ENCODE measurements at regions not wholly inside any gene's neighbourhood (a gene's known extent, or its start where the extent isn't known, plus 50 kb on each side); places are given as distances from the start of the nearest gene placed in this dataset.
"Not testable (repeated sequence)": the region's sequence is repeated elsewhere in the genome, so short reads cannot be mapped to it uniquely, and the experiment has no call there.

DNA sequence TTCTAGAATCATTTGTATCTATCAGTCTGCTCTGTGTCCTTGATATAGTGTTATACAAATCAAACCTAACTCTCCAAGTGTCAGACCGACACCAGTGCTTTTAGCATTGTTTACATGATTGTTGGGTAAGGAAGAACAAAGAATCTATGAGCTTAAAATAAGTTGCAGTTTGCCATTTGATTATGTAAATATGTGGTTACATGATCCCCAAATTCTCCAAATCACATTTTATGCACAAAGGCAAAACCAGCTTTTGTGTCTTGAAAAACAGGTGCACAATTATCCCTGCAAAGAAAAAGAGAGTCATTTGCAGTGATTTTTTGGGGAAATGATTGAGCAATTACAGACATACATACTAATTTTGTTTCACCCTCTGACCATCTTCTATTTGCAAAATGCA, 652.6 kb upstream of the CHAC2 start:
- intact Hi-C loops (cut with DNase I; ENCODE audit: low total_unique reads) = no loop called here

GRCh38 chr2:53114582-53114981, 653.0 kb upstream of the CHAC2 start:
- no peak for DNase-seq
- Histone ChIP-seq H3K4me1 (no peaks in the 10 kb centered on the region), H3K27me3 (no peaks in the 10 kb centered on the region), H3K27ac (no peak overlapping the region), H3K9me3 (no peaks in the 10 kb centered on the region), H3K4me3 (no peak overlapping the region), H3K36me3 (no peaks in the 10 kb centered on the region)
- TF ChIP-seq, protein P1, sequence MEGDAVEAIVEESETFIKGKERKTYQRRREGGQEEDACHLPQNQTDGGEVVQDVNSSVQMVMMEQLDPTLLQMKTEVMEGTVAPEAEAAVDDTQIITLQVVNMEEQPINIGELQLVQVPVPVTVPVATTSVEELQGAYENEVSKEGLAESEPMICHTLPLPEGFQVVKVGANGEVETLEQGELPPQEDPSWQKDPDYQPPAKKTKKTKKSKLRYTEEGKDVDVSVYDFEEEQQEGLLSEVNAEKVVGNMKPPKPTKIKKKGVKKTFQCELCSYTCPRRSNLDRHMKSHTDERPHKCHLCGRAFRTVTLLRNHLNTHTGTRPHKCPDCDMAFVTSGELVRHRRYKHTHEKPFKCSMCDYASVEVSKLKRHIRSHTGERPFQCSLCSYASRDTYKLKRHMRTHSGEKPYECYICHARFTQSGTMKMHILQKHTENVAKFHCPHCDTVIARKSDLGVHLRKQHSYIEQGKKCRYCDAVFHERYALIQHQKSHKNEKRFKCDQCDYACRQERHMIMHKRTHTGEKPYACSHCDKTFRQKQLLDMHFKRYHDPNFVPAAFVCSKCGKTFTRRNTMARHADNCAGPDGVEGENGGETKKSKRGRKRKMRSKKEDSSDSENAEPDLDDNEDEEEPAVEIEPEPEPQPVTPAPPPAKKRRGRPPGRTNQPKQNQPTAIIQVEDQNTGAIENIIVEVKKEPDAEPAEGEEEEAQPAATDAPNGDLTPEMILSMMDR (IDR thresholded peaks at IDR 0.05) = no peak
- intact Hi-C loops (cut with DNase I; ENCODE audit: low total_unique reads) = no loop called here

More for the DNA sequence above, 652.6 kb upstream of the CHAC2 start:
- H3K36me3 ChIP-seq = no peaks in the 10 kb centered on the region
- TF ChIP-seq, protein P1 (IDR thresholded peaks at IDR 0.05) = no peak
- H3K27me3 ChIP-seq = no peaks in the 10 kb centered on the region
- no peaks in the 10 kb centered on the region for H3K4me1 ChIP-seq
- H3K27ac ChIP-seq = no peak overlapping the region
- no peak for DNase-seq
- no peaks in the 10 kb centered on the region for H3K9me3 ChIP-seq
- H3K4me3 ChIP-seq = no peak overlapping the region

GRCh38 chr2:53112408-53112807, 655.2 kb upstream of the CHAC2 start:
- intact Hi-C loops (cut with DNase I; ENCODE audit: low total_unique reads); H3K9me3 ChIP-seq; DNase-seq: not testable (repeated sequence)

GRCh38 chr2:53111406-53111805, 656.2 kb upstream of the CHAC2 start:
- TF ChIP-seq, protein P1 (IDR thresholded peaks at IDR 0.05) = no peak
- Histone ChIP-seq H3K4me3 (no peak overlapping the region), H3K27me3 (no peaks in the 10 kb centered on the region), H3K4me1 (no peaks in the 10 kb centered on the region), H3K36me3 (no peaks in the 10 kb centered on the region), H3K27ac (no peak overlapping the region), H3K9me3 (no peaks in the 10 kb centered on the region)
- intact Hi-C loops (cut with DNase I; ENCODE audit: low total_unique reads) = no loop called here
- DNase-seq = no peak

More at GRCh38 chr2:53112408-53112807, 655.2 kb upstream of the CHAC2 start:
- H3K36me3 ChIP-seq, H3K27ac ChIP-seq, H3K4me1 ChIP-seq, H3K27me3 ChIP-seq, H3K4me3 ChIP-seq: not testable (repeated sequence)

- intact Hi-C loops (cut with DNase I; ENCODE audit: low total_unique reads) = no loop called here
- Histone ChIP-seq H3K27ac (no peak overlapping the region), H3K9me3 (no peaks in the 10 kb centered on the region), H3K36me3 (no peaks in the 10 kb centered on the region), H3K4me3 (no peak overlapping the region), H3K4me1 (no peaks in the 10 kb centered on the region), H3K27me3 (no peaks in the 10 kb centered on the region)
- TF ChIP-seq, protein P1 (IDR thresholded peaks at IDR 0.05) = no peak
- no peak for DNase-seq
These were observed 656.6 kb upstream of the CHAC2 start for GRCh38 chr2:53111004-53111403.

DNA sequence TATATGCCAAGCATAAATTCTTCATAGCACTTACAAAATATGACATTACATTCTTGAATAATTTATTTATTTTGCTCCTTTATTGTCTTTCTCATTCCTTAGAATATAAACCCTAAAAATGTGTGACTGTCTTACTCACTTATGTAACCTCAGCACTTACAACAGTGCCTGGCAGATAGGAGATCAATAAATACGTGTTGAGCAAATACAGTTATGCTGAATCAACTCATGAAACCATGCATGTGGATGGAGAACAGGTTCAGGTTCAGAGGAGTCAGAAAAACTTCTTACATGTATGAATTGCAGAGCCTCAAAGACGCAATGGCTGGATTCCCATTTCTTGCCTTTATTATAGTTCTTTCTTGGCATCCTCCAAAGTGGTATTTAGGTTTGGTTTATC, 659.4 kb upstream of the CHAC2 start:
- H3K4me1 ChIP-seq = no peaks in the 10 kb centered on the region
- no peaks in the 10 kb centered on the region for H3K9me3 ChIP-seq
- DNase-seq = no peak
- intact Hi-C loops (cut with DNase I; ENCODE audit: low total_unique reads) = no loop called here
- H3K4me3 ChIP-seq = no peak overlapping the region
- no peak overlapping the region for H3K27ac ChIP-seq
- H3K36me3 ChIP-seq = no peaks in the 10 kb centered on the region
- H3K27me3 ChIP-seq = no peaks in the 10 kb centered on the region
- TF ChIP-seq, protein P1 (IDR thresholded peaks at IDR 0.05) = no peak
